ENCODE measurements at regions not wholly inside any gene's neighbourhood (a gene's known extent, or its start where the extent isn't known, plus 50 kb on each side); places are given as distances from the start of the nearest gene placed in this dataset.

GRCh38 chr2:164061129-164061746, 325.4 kb upstream of the FIGN start:
- Histone ChIP-seq H3K4me1 (no peaks in the 10 kb centered on the region), H3K27ac (no peak overlapping the region), H3K4me3 (no peak overlapping the region), H3K27me3 (no peaks in the 10 kb centered on the region), H3K36me3 (no peaks in the 10 kb centered on the region), H3K9me3 (no peaks in the 10 kb centered on the region)
- DNase-seq: peak in 1 of 4 donors; percentile 41
- intact Hi-C loops (cut with DNase I): no loop called here
- ATAC-seq: peak; percentile 62
- TF ChIP-seq CTCF (IDR thresholded peaks at IDR 0.05): peak; percentile 40 to 61

GRCh38 chr2:164060031-164060430, 324.2 kb upstream of the FIGN start:
- no peak overlapping the region for H3K4me3 ChIP-seq
- DNase-seq (no peak), ATAC-seq (no peak)
- no peaks in the 10 kb centered on the region for H3K27me3 ChIP-seq
- H3K4me1 ChIP-seq: no peaks in the 10 kb centered on the region
- TF ChIP-seq CTCF (IDR thresholded peaks at IDR 0.05): no peak
- no peaks in the 10 kb centered on the region for H3K36me3 ChIP-seq
- H3K27ac ChIP-seq: no peak overlapping the region
- H3K9me3 ChIP-seq: no peaks in the 10 kb centered on the region
- intact Hi-C loops (cut with DNase I): no loop called here

GRCh38 chr2:164055623-164056022, 319.8 kb upstream of the FIGN start:
- no peaks in the 10 kb centered on the region for H3K4me1 ChIP-seq
- H3K27me3 ChIP-seq: no peaks in the 10 kb centered on the region
- no peak for TF ChIP-seq CTCF (IDR thresholded peaks at IDR 0.05)
- no peaks in the 10 kb centered on the region for H3K9me3 ChIP-seq
- DNase-seq (no peak), ATAC-seq (no peak)
- no peak overlapping the region for H3K4me3 ChIP-seq
- no peak overlapping the region for H3K27ac ChIP-seq
- H3K36me3 ChIP-seq: no peaks in the 10 kb centered on the region
- intact Hi-C loops (cut with DNase I): no loop called here

GRCh38 chr2:164054651-164055050, 318.8 kb upstream of the FIGN start:
- H3K27ac ChIP-seq: no peak overlapping the region
- no peak for TF ChIP-seq CTCF (IDR thresholded peaks at IDR 0.05)
- ATAC-seq (no peak), DNase-seq (no peak)
- no peaks in the 10 kb centered on the region for H3K36me3 ChIP-seq
- no peaks in the 10 kb centered on the region for H3K9me3 ChIP-seq
- H3K4me3 ChIP-seq: no peak overlapping the region
- no peaks in the 10 kb centered on the region for H3K27me3 ChIP-seq
- intact Hi-C loops (cut with DNase I): no loop called here
- no peaks in the 10 kb centered on the region for H3K4me1 ChIP-seq

- Histone ChIP-seq H3K4me1 (no peaks in the 10 kb centered on the region), H3K4me3 (no peak overlapping the region), H3K36me3 (no peaks in the 10 kb centered on the region), H3K27ac (no peak overlapping the region), H3K27me3 (no peaks in the 10 kb centered on the region), H3K9me3 (no peaks in the 10 kb centered on the region)
- ATAC-seq (no peak), DNase-seq (peak in 2 of 4 donors; percentile 41 to 57)
- intact Hi-C loops (cut with DNase I): no loop called here
- TF ChIP-seq CTCF (IDR thresholded peaks at IDR 0.05): no peak
Measured at GRCh38 chr2:164053021-164053420, 317.2 kb upstream of the FIGN start.

Data from left lung (tissue), 4 donors.